C4-2B (cell line): ENCODE measurements at regions not wholly inside any gene's neighbourhood (a gene's known extent, or its start where the extent isn't known, plus 50 kb on each side); places are given as distances from the start of the nearest gene placed in this dataset.

Experiments
- ZFX ChIP-seq: fragments of 450-650 bp; IDR thresholded peaks from 2 replicates; pipeline ENCODE4 v1.6.1; 2017
- TF ChIP-seq, protein P1 (sequence below): fragments of 450-650 bp; conservative IDR thresholded peaks from 2 replicates; pipeline ENCODE4 v1.5.1; 2017; ENCODE audit warnings: mild to moderate bottlenecking

DNA sequence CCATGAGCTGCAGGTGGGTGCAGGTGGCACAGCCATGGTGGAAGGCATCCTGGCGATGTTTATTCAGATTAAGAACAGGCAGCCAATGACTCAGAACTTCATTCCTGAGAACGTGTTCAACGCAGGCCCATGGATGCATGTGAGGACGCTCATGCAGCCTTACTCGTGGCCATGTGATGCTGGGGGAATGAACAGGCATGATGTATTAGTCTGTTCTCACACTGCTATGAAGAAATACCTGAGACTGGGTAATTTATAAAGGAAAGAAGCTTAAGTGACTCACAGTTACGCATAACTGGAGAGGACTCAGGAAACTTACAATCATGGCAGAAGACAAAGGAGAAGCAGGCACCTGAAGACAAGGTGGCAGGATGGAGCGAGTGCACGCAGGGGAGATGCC is 146.6 kb downstream of the RNASET2 start:
- TF ChIP-seq, protein P1, sequence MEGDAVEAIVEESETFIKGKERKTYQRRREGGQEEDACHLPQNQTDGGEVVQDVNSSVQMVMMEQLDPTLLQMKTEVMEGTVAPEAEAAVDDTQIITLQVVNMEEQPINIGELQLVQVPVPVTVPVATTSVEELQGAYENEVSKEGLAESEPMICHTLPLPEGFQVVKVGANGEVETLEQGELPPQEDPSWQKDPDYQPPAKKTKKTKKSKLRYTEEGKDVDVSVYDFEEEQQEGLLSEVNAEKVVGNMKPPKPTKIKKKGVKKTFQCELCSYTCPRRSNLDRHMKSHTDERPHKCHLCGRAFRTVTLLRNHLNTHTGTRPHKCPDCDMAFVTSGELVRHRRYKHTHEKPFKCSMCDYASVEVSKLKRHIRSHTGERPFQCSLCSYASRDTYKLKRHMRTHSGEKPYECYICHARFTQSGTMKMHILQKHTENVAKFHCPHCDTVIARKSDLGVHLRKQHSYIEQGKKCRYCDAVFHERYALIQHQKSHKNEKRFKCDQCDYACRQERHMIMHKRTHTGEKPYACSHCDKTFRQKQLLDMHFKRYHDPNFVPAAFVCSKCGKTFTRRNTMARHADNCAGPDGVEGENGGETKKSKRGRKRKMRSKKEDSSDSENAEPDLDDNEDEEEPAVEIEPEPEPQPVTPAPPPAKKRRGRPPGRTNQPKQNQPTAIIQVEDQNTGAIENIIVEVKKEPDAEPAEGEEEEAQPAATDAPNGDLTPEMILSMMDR, result no peak
- no peak for TF ChIP-seq ZFX
